HG03103 (cell line): ENCODE measurements at regions not wholly inside any gene's neighbourhood (a gene's known extent, or its start where the extent isn't known, plus 50 kb on each side); places are given as distances from the start of the nearest gene placed in this dataset.
"Not testable (repeated sequence)": the region's sequence is repeated elsewhere in the genome, so short reads cannot be mapped to it uniquely, and the experiment has no call there.

Source experiments
- ATAC-seq: cut with Tn5 transposase; IDR thresholded peaks from one replicate; pipeline ENCODE4 v1.9.1; 2021; ENCODE audit warnings: low read depth; ENCODE audit not compliant: unreplicated experiment

GRCh38 chr5:102663749-102664530 lies 91.2 kb upstream of the PAM start:
- ATAC-seq = no peak

- ATAC-seq = no peak
Measured at GRCh38 chr5:102664616-102665335, 90.3 kb upstream of the PAM start.

GRCh38 chr5:102666164-102666946 lies 88.8 kb upstream of the PAM start:
- ATAC-seq = no peak

- ATAC-seq = no peak
Measured at GRCh38 chr5:102668220-102668932, 86.7 kb upstream of the PAM start.

- peak; percentile 61 for ATAC-seq
Measured at GRCh38 chr5:102670224-102670836, 84.8 kb upstream of the PAM start.

- ATAC-seq = not testable (repeated sequence)
Measured at GRCh38 chr5:102671033-102671734, 83.9 kb upstream of the PAM start.

GRCh38 chr5:102678267-102679058 lies 76.6 kb upstream of the PAM start:
- ATAC-seq = no peak

- ATAC-seq = peak; percentile 99
Measured at GRCh38 chr5:102681403-102681983, 73.6 kb upstream of the PAM start.

- ATAC-seq = no peak
Measured at GRCh38 chr5:102682101-102682647, 72.9 kb upstream of the PAM start.

- not testable (repeated sequence) for ATAC-seq
Measured at GRCh38 chr5:102688076-102688475, 67.0 kb upstream of the PAM start.

GRCh38 chr5:102688581-102689342 lies 66.3 kb upstream of the PAM start:
- not testable (repeated sequence) for ATAC-seq

GRCh38 chr5:102690910-102691309 lies 64.2 kb upstream of the PAM start:
- ATAC-seq = no peak

GRCh38 chr5:102691434-102691833 lies 63.7 kb upstream of the PAM start:
- ATAC-seq = no peak

GRCh38 chr5:102700120-102700831 lies 54.8 kb upstream of the PAM start:
- ATAC-seq = no peak

- ATAC-seq = no peak
Measured at GRCh38 chr5:102700916-102701315, 54.2 kb upstream of the PAM start.

GRCh38 chr5:102701748-102702147 lies 53.4 kb upstream of the PAM start:
- ATAC-seq = no peak
